Gastrocnemius medialis (tissue), 4 donors: ENCODE measurements at regions not wholly inside any gene's neighbourhood (a gene's known extent, or its start where the extent isn't known, plus 50 kb on each side); places are given as distances from the start of the nearest gene placed in this dataset.

Experiments used
- ATAC-seq, 2 donors: fragments of 150-250 bp; one replicate each; pipeline ENCODE4 v1.9.1; 2016
- DNase-seq, 2 donors: peaks; one replicate each; pipeline ENCODE4 v3.0.0-alpha.2; 2019
- H3K27ac ChIP-seq, 4 donors: fragments of 200-600 bp; sonication (generic); 1 replicate in 1 of 4; 2 replicates in 3 of 4; pipeline ENCODE4 v1.5.1; 2016 to 2018; ENCODE audit warnings: mild to moderate bottlenecking in 2 of 4, moderate library complexity in 1 of 4
- H3K27me3 ChIP-seq, 3 donors: fragments of 200-600 bp; sonication (generic) in 2 of 3; 1 replicate in 1 of 3; 2 replicates in 2 of 3; pipeline versions ENCODE4 v1.5.1 to v1.6.0; 2016 to 2019; ENCODE audit warnings: mild to moderate bottlenecking in 1 of 3, moderate library complexity in 1 of 3
- H3K36me3 ChIP-seq, 2 donors: fragments of 200-600 bp; sonication (generic) in 1 of 2; one replicate each; pipeline ENCODE4 v1.5.1; 2017 to 2018
- H3K4me1 ChIP-seq, 2 donors: fragments of 200-600 bp; sonication (generic) in 1 of 2; one replicate each; pipeline ENCODE4 v1.5.1; 2016 to 2017; ENCODE audit warnings: mild to moderate bottlenecking in 2 of 2
- H3K4me3 ChIP-seq, 4 donors: fragments of 200-600 bp; sonication (generic) in 3 of 4; 1 replicate in 1 of 4; 2 replicates in 3 of 4; pipeline ENCODE4 v1.5.1; 2016 to 2019; ENCODE audit warnings: mild to moderate bottlenecking in 2 of 4
- H3K9me3 ChIP-seq, 3 donors: fragments of 200-600 bp; sonication (generic) in 2 of 3; 1 replicate in 1 of 3; 2 replicates in 2 of 3; pipeline ENCODE4 v1.5.1; 2016 to 2019
- POLR2A ChIP-seq, 2 donors: fragments of 450-650 bp; IDR thresholded peaks; one replicate each; pipeline ENCODE4 v1.6.1; 2017; ENCODE audit warnings: antibody characterized with exemption in 2 of 2, mild to moderate bottlenecking in 2 of 2, moderate library complexity in 2 of 2
- in situ Hi-C, 4 donors: fragments of 200-750 bp; cut with MboI; loops; one replicate each; pipeline versions ENCODE4 v1.15.0 to v1.8.0; 2017; ENCODE audit warnings: low sequenced_read_pairs in 4 of 4
- intact Hi-C: fragments of 100-400 bp; cut with DNase I; formaldehyde crosslinking; loops from one replicate; pipeline ENCODE4 v1.15.1; 2023; ENCODE audit warnings: low total_unique reads
- TF ChIP-seq, protein P1 (sequence below), 5 experiments: fragments of 450-650 bp in 3 of 5; fragments of 200-600 bp in 2 of 5; sonication (generic) in 2 of 5; IDR thresholded peaks in 4 of 5; conservative IDR thresholded peaks in 1 of 5; 1 replicate in 4 of 5; 2 replicates in 1 of 5; pipeline ENCODE4 v1.5.1; 2016 to 2019; ENCODE audit warnings: antibody characterized with exemption in 5 of 5, mild to moderate bottlenecking in 3 of 5, moderate library complexity in 3 of 5

DNA sequence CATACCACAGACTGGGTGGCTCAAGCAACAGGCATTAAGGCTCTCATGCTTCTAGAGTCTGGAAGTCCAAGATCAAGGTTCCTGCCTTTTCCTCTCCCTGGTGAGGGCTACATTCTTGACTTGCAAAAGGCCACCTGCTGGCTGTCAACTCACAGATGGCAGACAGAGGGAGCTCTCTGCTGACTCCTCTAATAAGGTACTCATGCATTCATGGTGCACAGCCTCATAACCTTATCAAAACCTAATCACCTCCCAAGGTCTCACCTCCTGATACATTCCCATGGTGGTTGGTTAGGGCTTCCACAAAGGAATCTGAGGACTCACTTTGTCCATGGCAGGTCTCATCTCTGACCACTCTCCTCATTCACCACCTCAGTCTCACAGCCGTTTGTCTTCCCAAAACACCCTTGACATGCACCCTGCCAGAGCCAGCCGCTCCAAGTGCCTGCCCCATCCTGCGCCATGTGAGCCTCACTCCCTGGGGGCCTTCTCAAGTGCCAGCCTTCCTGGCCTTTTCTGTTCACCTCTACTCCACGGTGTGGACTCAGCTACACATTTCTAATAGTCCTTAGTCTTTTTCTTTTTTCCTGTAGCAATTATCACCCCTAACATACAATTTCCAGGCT is 400.3 kb upstream of the ADARB2 start:
- TF ChIP-seq, protein P1, sequence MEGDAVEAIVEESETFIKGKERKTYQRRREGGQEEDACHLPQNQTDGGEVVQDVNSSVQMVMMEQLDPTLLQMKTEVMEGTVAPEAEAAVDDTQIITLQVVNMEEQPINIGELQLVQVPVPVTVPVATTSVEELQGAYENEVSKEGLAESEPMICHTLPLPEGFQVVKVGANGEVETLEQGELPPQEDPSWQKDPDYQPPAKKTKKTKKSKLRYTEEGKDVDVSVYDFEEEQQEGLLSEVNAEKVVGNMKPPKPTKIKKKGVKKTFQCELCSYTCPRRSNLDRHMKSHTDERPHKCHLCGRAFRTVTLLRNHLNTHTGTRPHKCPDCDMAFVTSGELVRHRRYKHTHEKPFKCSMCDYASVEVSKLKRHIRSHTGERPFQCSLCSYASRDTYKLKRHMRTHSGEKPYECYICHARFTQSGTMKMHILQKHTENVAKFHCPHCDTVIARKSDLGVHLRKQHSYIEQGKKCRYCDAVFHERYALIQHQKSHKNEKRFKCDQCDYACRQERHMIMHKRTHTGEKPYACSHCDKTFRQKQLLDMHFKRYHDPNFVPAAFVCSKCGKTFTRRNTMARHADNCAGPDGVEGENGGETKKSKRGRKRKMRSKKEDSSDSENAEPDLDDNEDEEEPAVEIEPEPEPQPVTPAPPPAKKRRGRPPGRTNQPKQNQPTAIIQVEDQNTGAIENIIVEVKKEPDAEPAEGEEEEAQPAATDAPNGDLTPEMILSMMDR (IDR thresholded peaks at IDR 0.05 in 4 of 5, conservative IDR thresholded peaks at IDR 0.05 in 1 of 5) = no peak
- no peak for TF ChIP-seq POLR2A (IDR thresholded peaks at IDR 0.05)
- Histone ChIP-seq H3K27ac (no peak overlapping the region), H3K4me3 (no peak overlapping the region), H3K9me3 (no peaks in the 10 kb centered on the region), H3K4me1 (no peaks in the 10 kb centered on the region), H3K36me3 (no peaks in the 10 kb centered on the region), H3K27me3 (no peaks in the 10 kb centered on the region)
- intact Hi-C loops = no loop called here
- in situ Hi-C loops = no loop called here
- ATAC-seq = no peak
- no peak for DNase-seq

DNA sequence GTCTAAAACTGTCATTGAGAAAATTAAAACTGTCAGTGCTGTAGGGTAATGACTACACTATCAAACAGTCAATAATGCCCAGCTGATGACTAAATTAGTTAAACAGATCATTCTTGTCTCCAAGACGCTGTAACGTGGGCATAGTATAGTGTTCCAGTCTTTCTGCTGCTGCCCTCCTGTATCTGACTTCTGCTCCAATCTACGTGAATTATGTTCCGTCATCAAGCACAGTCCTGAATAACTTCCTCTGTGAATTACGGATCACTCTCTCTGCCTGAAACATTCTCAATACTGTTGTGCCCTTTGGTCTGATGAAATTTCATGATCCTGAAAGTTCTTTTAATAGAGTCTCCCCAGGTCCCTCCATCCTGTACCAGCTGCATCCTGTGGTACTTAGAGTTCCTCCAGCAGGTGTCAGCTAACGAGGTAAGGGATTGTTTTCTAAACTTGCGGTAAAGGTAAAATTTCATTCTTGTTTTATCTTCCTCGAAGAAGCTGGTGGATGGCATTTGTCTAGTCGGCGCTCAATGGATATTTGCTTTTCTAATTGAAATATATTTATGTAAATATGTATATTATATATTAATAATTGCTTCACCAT is 393.5 kb upstream of the ADARB2 start:
- no peak overlapping the region for H3K4me3 ChIP-seq
- ATAC-seq (no peak), DNase-seq (no peak)
- H3K9me3 ChIP-seq = no peaks in the 10 kb centered on the region
- in situ Hi-C loops = no loop called here
- intact Hi-C loops = no loop called here
- TF ChIP-seq POLR2A (IDR thresholded peaks at IDR 0.05) = no peak
- TF ChIP-seq, protein P1 (IDR thresholded peaks at IDR 0.05 in 4 of 5, conservative IDR thresholded peaks at IDR 0.05 in 1 of 5) = no peak
- H3K27ac ChIP-seq = no peak overlapping the region
- H3K36me3 ChIP-seq = no peaks in the 10 kb centered on the region
- H3K4me1 ChIP-seq = no peaks in the 10 kb centered on the region
- H3K27me3 ChIP-seq = no peaks in the 10 kb centered on the region

DNA sequence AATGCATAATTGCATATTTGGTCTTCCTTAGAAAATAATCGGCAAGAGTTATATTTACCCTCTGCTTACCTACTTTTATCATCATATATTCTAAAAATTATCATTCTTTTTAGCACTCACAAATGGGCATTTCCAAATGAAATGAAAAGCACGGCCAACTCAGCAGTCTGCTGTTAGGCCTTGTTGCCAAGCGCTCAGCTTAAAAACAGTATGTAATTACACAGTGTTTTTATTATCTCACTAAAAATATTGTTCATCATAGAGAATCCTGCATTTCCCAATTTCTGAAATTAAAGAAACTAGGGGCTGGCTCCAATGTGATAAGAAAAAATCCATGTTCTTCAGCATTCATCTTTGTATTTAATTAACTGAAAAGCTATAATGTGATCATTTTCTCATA is 391.7 kb upstream of the ADARB2 start:
- DNase-seq (no peak), ATAC-seq (no peak)
- H3K4me1 ChIP-seq = no peaks in the 10 kb centered on the region
- no peaks in the 10 kb centered on the region for H3K36me3 ChIP-seq
- in situ Hi-C loops = no loop called here
- no peaks in the 10 kb centered on the region for H3K9me3 ChIP-seq
- no peak overlapping the region for H3K4me3 ChIP-seq
- no peak for TF ChIP-seq POLR2A (IDR thresholded peaks at IDR 0.05)
- TF ChIP-seq, protein P1 (IDR thresholded peaks at IDR 0.05 in 4 of 5, conservative IDR thresholded peaks at IDR 0.05 in 1 of 5) = no peak
- H3K27me3 ChIP-seq = no peaks in the 10 kb centered on the region
- intact Hi-C loops = no loop called here
- H3K27ac ChIP-seq = no peak overlapping the region

DNA sequence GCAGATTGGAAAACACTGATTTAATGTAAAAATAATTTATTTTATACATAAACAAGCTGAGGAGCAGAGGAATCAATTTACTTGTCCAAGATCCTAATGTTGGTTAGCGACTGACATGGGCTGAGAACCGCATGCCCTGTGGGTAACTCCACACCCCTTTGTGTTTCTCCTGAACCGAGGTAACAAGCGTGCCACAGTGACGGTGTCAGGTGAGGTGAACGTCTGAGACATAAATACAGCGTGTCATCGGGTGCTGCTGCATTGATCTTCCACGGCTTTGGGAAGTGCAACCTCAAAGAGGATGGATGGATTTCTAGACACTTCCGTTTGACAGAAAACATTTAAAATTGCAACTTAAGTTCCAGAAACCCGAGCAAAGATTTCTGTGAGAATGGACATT is 386.8 kb upstream of the ADARB2 start:
- H3K4me1 ChIP-seq = no peaks in the 10 kb centered on the region
- H3K4me3 ChIP-seq = no peak overlapping the region
- DNase-seq (no peak), ATAC-seq (no peak)
- intact Hi-C loops (no loop called here), in situ Hi-C loops (no loop called here)
- H3K27me3 ChIP-seq = no peaks in the 10 kb centered on the region
- no peaks in the 10 kb centered on the region for H3K36me3 ChIP-seq
- TF ChIP-seq POLR2A (IDR thresholded peaks at IDR 0.05) = no peak
- TF ChIP-seq, protein P1 (IDR thresholded peaks at IDR 0.05 in 4 of 5, conservative IDR thresholded peaks at IDR 0.05 in 1 of 5) = no peak
- no peak overlapping the region for H3K27ac ChIP-seq
- no peaks in the 10 kb centered on the region for H3K9me3 ChIP-seq
